HG03565 (cell line): ENCODE measurements at regions not wholly inside any gene's neighbourhood (a gene's known extent, or its start where the extent isn't known, plus 50 kb on each side); places are given as distances from the start of the nearest gene placed in this dataset.

ENCODE experiments used
- ATAC-seq: cut with Tn5 transposase; IDR thresholded peaks from one replicate; pipeline ENCODE4 v1.9.1; 2021; ENCODE audit warnings: mild to moderate bottlenecking, moderate library complexity; ENCODE audit not compliant: unreplicated experiment

DNA sequence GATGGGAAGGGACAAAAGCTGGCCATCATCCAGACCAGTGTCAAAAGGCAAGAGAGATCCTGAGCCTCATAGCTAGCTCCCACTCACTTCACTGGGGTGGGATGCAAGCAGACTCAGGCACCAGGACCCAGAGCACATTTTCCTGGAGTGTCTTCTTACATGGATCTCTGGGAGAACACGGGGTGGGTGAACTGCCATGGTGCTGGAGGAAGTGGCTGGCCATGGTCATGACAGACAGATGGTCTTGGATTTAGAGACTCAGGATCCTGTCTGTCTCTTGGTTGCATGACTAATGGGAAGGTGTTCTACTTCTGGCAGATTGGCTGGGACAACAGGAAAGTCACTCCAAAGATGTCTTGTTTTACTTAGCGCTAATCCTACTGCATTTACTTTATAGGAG is 311.5 kb downstream of the ATP23 start:
- no peak for ATAC-seq

GRCh38 chr12:58253663-58254062 is 312.3 kb downstream of the ATP23 start:
- ATAC-seq = no peak

DNA sequence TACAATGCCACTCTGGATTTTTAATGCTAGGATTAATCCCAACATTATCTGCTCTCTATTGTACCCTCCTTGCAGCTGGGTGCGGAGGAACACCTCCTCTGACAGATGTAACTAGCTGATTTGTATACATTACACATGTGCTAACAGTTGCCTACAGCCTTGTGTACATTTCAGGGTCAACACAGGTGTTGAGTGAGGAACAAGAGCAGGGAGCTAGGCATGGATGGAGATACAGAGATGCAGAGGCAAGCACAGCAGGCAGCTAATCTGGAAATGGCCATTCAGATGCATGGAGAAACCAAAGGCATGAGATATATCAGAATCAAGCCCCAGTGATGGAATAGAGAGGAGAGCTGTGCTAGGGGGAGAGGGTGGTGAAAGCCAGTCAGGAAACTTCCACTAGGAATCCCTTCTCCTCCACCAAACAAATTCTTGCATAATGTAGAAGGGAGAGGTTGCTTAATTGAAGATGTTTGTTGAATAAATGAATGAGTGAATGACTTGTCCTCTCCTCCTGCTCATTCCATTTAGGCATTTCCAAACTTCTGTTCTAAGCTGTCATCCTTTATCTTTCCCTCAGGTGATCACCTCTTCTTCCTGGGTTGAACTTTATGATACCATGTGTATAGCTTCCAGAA is 313.2 kb downstream of the ATP23 start:
- no peak for ATAC-seq

DNA sequence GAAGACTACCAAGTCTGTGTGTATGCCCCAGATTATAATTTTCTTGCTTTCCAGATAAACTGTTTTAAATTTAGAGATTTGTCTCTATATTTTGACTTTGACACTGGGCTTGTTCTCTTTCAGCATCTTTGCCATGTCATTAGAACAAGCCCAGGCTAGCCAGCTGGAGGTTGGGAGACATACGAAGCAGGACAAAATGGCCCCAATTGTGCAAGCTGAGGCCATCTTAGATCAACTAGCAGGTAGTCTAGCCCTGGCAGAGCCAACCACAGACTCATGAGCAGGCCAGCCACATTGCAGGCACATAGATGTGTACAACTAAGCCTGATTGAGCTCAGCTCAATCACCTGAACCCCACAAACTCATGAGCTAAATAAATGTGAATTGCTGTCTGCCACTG is 321.4 kb downstream of the ATP23 start:
- no peak for ATAC-seq

GRCh38 chr12:58263816-58264215 is 322.4 kb downstream of the ATP23 start:
- ATAC-seq = no peak

DNA sequence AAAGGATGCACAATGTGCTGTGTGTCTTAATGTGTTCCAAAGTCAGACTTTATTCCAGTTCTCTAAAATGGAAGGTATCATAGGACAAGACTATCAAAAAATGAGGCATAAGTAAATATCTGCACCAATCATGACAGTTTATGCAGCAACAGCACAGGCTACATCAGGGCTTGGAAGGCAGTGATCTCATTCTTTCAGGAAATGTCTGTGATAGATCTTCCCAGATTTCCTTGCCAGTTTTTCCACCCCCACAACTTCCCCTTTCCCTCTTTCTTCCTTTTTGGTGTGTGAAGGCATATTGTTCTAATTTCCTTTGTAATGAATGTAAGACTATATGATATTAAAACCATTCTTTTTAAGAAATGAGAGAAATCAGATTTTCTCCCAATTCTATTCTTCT is 326.7 kb downstream of the ATP23 start:
- no peak for ATAC-seq

DNA sequence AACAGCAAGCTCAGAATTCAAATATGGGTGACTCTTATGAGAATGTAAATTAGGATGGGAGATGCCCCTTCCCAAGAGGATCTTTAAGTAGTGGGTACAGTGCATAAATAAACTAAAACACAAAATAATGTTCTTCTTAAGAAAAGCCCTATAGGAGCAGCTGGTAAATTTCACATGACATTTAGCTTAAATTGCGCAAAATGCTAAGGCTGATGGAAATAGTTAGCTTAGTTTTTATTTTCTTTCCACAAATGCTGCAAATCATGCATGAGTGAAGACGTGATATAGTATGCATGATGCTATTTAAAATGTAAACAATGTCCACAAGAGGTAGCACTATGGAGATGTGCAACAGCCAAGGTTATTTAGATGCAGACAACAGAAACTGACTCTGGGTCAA is 328.1 kb downstream of the ATP23 start:
- ATAC-seq = no peak

GRCh38 chr12:58270966-58271705 is 329.8 kb downstream of the ATP23 start:
- no peak for ATAC-seq

DNA sequence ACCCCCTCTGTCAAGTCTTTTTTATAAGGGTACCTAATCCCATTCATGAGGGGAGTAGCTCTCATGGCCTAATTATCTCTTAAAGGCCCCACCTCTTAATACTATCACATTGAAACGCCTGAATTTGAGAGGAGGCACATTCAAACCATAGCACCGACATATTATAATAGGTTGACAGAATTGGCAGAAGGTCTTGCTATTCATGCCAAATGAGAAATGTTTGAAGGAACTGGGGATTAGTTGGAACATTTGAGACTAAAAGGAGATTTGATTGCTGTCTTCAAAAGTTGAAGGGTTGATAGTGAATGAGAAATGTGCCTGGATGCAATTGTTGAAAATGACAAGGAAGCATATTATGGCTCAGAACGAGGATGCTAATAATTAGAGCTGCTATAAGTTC is 331.1 kb downstream of the ATP23 start:
- no peak for ATAC-seq

DNA sequence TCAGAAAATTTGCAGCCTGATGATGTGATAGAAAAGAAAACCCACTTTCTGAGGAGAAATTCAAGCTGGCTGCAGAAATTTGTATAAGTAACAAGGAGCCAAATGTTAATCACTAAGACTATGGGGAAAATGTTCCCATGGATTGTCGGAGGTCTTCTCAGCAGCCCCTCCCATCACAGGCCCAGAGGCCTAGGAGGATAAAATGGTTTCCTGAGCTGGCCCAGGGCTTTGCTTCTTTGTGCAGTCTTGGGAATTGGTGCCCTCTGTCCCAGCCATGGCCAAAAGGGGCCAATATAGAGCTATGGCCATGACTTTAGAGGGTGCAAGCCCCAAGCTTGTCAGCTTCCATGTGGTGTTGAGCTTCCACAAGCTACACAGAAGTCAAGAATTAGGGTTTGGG is 335.9 kb downstream of the ATP23 start:
- ATAC-seq = no peak

GRCh38 chr12:58283553-58283952 is 342.2 kb downstream of the ATP23 start:
- no peak for ATAC-seq

GRCh38 chr12:58285551-58285950 is 344.2 kb downstream of the ATP23 start:
- ATAC-seq = no peak

DNA sequence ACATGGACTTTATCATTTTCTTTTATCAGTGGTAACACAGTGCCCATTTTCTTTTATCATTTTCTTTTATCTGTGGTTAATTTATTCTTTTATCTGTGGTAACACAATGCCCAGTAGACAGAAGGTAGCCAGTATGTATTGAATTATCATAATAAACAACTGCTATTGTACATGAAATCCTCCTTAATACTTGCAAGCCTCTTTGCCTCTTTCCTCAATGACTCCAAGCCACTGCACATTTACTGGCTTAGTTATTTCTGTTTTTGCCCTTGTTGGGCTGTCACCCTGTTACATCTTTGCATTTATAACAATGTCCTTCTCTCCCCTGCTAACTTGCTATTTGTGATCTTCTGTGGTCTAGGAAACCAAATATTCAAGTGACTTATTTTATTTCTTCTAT is 345.0 kb downstream of the ATP23 start:
- no peak for ATAC-seq

DNA sequence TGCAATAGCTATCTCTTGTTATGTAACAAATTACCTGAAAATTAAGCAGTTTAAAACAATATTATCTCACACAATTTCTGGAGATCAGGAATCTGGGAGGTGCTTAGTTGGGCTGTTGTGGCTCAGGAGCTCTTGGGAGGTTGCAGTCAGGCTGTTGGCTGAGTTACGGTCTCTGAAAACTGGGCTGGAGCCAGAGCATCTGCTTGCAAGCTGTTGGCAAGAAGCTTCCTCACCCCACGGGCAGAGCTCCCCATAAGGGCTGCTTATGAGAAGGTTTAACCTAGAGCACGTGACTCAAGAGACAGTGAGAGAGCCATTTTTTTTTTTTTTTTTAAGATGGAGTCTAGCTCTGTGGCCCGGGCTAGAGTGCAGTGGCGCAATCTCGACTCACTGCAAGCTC is 346.8 kb downstream of the ATP23 start:
- no peak for ATAC-seq

DNA sequence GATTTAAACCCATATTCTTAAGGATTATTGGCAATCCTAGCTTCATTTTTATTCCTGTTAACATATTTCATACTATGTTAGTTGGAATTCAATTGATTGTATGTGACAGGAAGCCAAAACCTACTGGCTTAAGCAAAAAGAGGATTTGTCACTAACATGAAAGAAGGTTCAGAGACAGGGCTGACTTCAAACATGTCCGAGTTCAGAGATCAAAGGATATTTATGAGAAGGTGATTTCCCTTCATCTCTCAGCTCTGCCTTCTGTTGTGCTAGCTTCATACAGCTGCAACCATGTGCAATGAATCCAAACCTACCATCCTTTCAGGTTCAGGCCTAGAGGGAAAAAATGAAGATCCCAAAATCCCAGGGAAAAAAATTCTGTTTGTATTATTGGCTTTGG is 349.7 kb downstream of the ATP23 start:
- ATAC-seq = peak; percentile 86

DNA sequence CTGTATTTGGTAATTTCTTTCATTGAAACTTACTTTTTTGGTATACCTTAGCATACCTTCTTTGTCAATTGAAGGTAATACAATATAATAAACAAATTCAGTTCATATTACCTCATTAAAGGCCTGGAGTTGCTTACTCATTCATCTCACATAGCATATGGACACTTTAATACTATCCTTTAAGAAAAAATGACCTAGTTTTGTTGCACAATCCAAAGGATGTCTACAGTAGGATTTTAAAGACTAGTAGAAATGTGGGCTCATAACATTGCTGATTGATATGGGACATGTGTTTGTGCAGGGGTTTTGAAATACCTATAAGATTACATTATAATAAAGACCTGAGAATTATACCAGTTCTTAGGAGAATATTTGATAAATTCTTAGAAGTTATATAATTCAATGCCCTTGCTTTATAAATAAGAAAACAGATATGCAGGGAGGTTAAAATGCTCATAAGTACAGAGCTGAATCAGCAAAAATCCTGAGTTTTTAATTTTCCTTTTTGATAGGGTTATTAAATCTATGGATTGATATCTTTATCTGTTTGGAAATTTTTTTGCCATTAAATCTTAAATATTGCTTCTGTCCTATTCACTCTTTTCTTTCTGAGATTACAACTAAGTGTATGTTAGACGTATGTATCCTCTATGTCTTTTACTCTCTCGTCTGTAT is 352.1 kb downstream of the ATP23 start:
- ATAC-seq = no peak

- ATAC-seq = no peak
Measured at GRCh38 chr12:58295268-58295667, 353.9 kb downstream of the ATP23 start.

GRCh38 chr12:58296863-58297262 is 355.5 kb downstream of the ATP23 start:
- ATAC-seq = no peak

- no peak for ATAC-seq
Measured at GRCh38 chr12:58298803-58299202, 357.4 kb downstream of the ATP23 start.

- no peak for ATAC-seq
Measured at GRCh38 chr12:58299371-58299770, 358.0 kb downstream of the ATP23 start.

DNA sequence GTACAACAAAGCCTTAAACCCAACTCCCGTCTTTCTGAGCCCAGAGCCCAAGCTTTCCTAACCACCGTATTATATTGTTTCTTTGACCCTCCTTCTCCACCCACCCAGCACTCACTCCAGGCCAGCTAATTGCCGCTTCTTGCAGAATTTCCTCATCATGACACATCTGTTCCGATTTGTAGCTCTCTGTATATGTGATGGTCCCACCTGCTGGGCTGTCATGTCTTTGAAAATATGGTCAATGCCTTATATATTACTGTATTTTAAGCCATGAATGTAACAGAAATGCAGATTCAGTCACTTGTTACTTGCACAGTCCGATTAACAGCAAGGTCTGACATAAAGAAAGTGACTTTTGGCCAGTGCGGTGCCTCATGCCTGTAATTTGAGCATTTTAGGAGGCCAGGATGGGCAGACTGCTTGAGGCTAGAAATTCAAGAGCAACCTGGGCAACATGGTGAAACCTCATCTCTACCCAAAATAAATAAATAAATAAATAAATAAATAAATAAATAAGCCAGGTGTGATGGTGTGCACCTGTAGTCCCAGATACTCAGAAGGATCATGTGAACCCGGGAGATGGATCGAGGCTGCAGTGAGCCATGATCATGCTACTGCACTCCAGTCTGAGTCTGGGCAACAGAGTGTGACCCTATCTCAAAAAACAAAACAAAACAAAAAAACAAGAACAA is 359.8 kb downstream of the ATP23 start:
- ATAC-seq = no peak

- ATAC-seq = no peak
Measured at GRCh38 chr12:58301730-58302122, 360.4 kb downstream of the ATP23 start.
